Adrenal gland (tissue), 5 donors: ENCODE measurements at regions not wholly inside any gene's neighbourhood (a gene's known extent, or its start where the extent isn't known, plus 50 kb on each side); places are given as distances from the start of the nearest gene placed in this dataset.

Experiments used
- POLR2A ChIP-seq, 2 donors: fragments of 450-650 bp; IDR thresholded peaks; one replicate each; pipeline ENCODE4 v1.6.1; 2017; ENCODE audit warnings: antibody characterized with exemption in 2 of 2, mild to moderate bottlenecking in 2 of 2, moderate library complexity in 1 of 2
- TF ChIP-seq, protein P1 (sequence below), 6 experiments: fragments of 450-650 bp in 4 of 6; fragments of 200-600 bp in 2 of 6; sonication (generic) in 1 of 6; IDR thresholded peaks; 1 replicate in 5 of 6; 2 replicates in 1 of 6; pipeline versions ENCODE4 v1.5.1 to v1.8.0; 2016 to 2021; ENCODE audit warnings: antibody characterized with exemption in 6 of 6, mild to moderate bottlenecking in 2 of 6, moderate library complexity in 1 of 6
- donor health status: DM: no; HTN: no; CAD: no.

DNA sequence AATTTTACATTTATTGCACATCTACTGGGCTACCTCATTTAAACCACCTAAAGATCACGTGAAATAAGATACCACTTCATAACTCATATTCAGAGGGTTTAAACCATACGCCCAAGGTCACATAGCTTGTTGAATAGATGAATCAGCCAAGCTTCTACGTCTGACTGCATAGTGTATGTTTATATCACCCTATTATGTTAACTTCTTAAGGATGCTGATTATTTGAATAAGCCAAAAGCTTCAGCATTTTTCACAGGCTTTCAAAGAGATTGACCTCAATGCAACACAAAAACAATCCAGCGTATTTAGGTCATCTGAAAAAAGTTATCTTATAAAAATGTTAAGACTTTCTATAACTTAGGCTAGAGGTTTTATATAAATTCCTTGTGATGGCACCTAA is 373.8 kb downstream of the TGFB2 start:
- TF ChIP-seq, protein P1, sequence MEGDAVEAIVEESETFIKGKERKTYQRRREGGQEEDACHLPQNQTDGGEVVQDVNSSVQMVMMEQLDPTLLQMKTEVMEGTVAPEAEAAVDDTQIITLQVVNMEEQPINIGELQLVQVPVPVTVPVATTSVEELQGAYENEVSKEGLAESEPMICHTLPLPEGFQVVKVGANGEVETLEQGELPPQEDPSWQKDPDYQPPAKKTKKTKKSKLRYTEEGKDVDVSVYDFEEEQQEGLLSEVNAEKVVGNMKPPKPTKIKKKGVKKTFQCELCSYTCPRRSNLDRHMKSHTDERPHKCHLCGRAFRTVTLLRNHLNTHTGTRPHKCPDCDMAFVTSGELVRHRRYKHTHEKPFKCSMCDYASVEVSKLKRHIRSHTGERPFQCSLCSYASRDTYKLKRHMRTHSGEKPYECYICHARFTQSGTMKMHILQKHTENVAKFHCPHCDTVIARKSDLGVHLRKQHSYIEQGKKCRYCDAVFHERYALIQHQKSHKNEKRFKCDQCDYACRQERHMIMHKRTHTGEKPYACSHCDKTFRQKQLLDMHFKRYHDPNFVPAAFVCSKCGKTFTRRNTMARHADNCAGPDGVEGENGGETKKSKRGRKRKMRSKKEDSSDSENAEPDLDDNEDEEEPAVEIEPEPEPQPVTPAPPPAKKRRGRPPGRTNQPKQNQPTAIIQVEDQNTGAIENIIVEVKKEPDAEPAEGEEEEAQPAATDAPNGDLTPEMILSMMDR (IDR thresholded peaks at IDR 0.05) = no peak
- TF ChIP-seq POLR2A (IDR thresholded peaks at IDR 0.05) = no peak
